ENCODE measurements at regions not wholly inside any gene's neighbourhood (a gene's known extent, or its start where the extent isn't known, plus 50 kb on each side); places are given as distances from the start of the nearest gene placed in this dataset.
A peak's percentile ranks its signal among the peaks of the same experiment; 100 is the strongest.

- H4K20me1 ChIP-seq (ENCODE audit: control insufficient read depth, extremely low read depth, insufficient read depth, low read length), result no peaks in the 10 kb centered on the region
- no peak overlapping the region for H3K27ac ChIP-seq (ENCODE audit: insufficient read depth, low read length)
- peaks cover 12% of the 10 kb centered on the region for H3K4me1 ChIP-seq (ENCODE audit: control insufficient read depth, extremely low read depth, insufficient read depth, low read length)
- DNase-seq (ENCODE audit: low read depth in 2 of 2), result no peak
- TF ChIP-seq EZH2 (IDR thresholded peaks at IDR 0.05; ENCODE audit: low read length, missing control alignments), result no peak
- TF ChIP-seq, protein P1, sequence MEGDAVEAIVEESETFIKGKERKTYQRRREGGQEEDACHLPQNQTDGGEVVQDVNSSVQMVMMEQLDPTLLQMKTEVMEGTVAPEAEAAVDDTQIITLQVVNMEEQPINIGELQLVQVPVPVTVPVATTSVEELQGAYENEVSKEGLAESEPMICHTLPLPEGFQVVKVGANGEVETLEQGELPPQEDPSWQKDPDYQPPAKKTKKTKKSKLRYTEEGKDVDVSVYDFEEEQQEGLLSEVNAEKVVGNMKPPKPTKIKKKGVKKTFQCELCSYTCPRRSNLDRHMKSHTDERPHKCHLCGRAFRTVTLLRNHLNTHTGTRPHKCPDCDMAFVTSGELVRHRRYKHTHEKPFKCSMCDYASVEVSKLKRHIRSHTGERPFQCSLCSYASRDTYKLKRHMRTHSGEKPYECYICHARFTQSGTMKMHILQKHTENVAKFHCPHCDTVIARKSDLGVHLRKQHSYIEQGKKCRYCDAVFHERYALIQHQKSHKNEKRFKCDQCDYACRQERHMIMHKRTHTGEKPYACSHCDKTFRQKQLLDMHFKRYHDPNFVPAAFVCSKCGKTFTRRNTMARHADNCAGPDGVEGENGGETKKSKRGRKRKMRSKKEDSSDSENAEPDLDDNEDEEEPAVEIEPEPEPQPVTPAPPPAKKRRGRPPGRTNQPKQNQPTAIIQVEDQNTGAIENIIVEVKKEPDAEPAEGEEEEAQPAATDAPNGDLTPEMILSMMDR (conservative IDR thresholded peaks at IDR 0.05 in 1 of 2, IDR thresholded peaks at IDR 0.05 in 1 of 2; ENCODE audit: low read depth in 1 of 2, low read length in 2 of 2), result no peak
- H3K9me3 ChIP-seq (ENCODE audit: control insufficient read depth, insufficient read depth, low read depth, low read length), result no peaks in the 10 kb centered on the region
- no peak overlapping the region for H3K9ac ChIP-seq (ENCODE audit: insufficient read depth, low read length)
- H3K36me3 ChIP-seq (ENCODE audit: control insufficient read depth, insufficient read depth, low read length), result no peaks in the 10 kb centered on the region
- H3K27me3 ChIP-seq (ENCODE audit: control insufficient read depth, insufficient read depth, low read length), result no peaks in the 10 kb centered on the region
- no peak overlapping the region for H3K4me3 ChIP-seq (replicated peaks in 1 of 4; ENCODE audit: control extremely low read depth in 1 of 4, insufficient read depth in 1 of 4, low read depth in 3 of 4, low read length in 4 of 4)
- H3K4me2 ChIP-seq (ENCODE audit: extremely low read depth, insufficient read depth, low read length), result no peak overlapping the region
- H3K79me2 ChIP-seq (ENCODE audit: control insufficient read depth, insufficient read depth, low read length), result peaks cover 15% of the 10 kb centered on the region
- H2AFZ ChIP-seq (ENCODE audit: low read length), result no peak overlapping the region
These were observed 82.8 kb upstream of the SLC4A4 start for GRCh38 chr4:71255976-71256375.

GRCh38 chr4:71257761-71258160 is 81.1 kb upstream of the SLC4A4 start:
- H2AFZ ChIP-seq (ENCODE audit: low read length), result no peak overlapping the region
- TF ChIP-seq, protein P1 (conservative IDR thresholded peaks at IDR 0.05 in 1 of 2, IDR thresholded peaks at IDR 0.05 in 1 of 2; ENCODE audit: low read depth in 1 of 2, low read length in 2 of 2), result no peak
- no peak for TF ChIP-seq EZH2 (IDR thresholded peaks at IDR 0.05; ENCODE audit: low read length, missing control alignments)
- H3K27me3 ChIP-seq (ENCODE audit: control insufficient read depth, insufficient read depth, low read length), result no peaks in the 10 kb centered on the region
- H3K4me2 ChIP-seq (ENCODE audit: extremely low read depth, insufficient read depth, low read length), result no peak overlapping the region
- H3K36me3 ChIP-seq (ENCODE audit: control insufficient read depth, insufficient read depth, low read length), result no peaks in the 10 kb centered on the region
- no peak overlapping the region for H3K4me3 ChIP-seq (replicated peaks in 1 of 4; ENCODE audit: control extremely low read depth in 1 of 4, insufficient read depth in 1 of 4, low read depth in 3 of 4, low read length in 4 of 4)
- peaks cover 23% of the 10 kb centered on the region for H3K79me2 ChIP-seq (ENCODE audit: control insufficient read depth, insufficient read depth, low read length)
- H3K27ac ChIP-seq (ENCODE audit: insufficient read depth, low read length), result peak overlapping the region; percentile 6
- H3K9ac ChIP-seq (ENCODE audit: insufficient read depth, low read length), result no peak overlapping the region
- no peak for DNase-seq (ENCODE audit: low read depth in 2 of 2)
- H3K9me3 ChIP-seq (ENCODE audit: control insufficient read depth, insufficient read depth, low read depth, low read length), result no peaks in the 10 kb centered on the region
- H4K20me1 ChIP-seq (ENCODE audit: control insufficient read depth, extremely low read depth, insufficient read depth, low read length), result no peaks in the 10 kb centered on the region
- peaks cover 16% of the 10 kb centered on the region for H3K4me1 ChIP-seq (ENCODE audit: control insufficient read depth, extremely low read depth, insufficient read depth, low read length)

- Histone ChIP-seq H3K9me3 (ENCODE audit: control insufficient read depth, insufficient read depth, low read depth, low read length) (no peaks in the 10 kb centered on the region), H4K20me1 (ENCODE audit: control insufficient read depth, extremely low read depth, insufficient read depth, low read length) (no peaks in the 10 kb centered on the region), H3K4me1 (ENCODE audit: control insufficient read depth, extremely low read depth, insufficient read depth, low read length) (peaks cover 16% of the 10 kb centered on the region), H3K9ac (ENCODE audit: insufficient read depth, low read length) (no peak overlapping the region), H2AFZ (ENCODE audit: low read length) (no peak overlapping the region), H3K4me3 (replicated peaks in 1 of 4; ENCODE audit: control extremely low read depth in 1 of 4, insufficient read depth in 1 of 4, low read depth in 3 of 4, low read length in 4 of 4) (no peak overlapping the region), H3K79me2 (ENCODE audit: control insufficient read depth, insufficient read depth, low read length) (peaks cover 21% of the 10 kb centered on the region), H3K36me3 (ENCODE audit: control insufficient read depth, insufficient read depth, low read length) (no peaks in the 10 kb centered on the region), H3K4me2 (ENCODE audit: extremely low read depth, insufficient read depth, low read length) (no peak overlapping the region), H3K27ac (ENCODE audit: insufficient read depth, low read length) (peak overlapping the region; percentile 6), H3K27me3 (ENCODE audit: control insufficient read depth, insufficient read depth, low read length) (no peaks in the 10 kb centered on the region)
- TF ChIP-seq, protein P1 (conservative IDR thresholded peaks at IDR 0.05 in 1 of 2, IDR thresholded peaks at IDR 0.05 in 1 of 2; ENCODE audit: low read depth in 1 of 2, low read length in 2 of 2), result no peak
- no peak for TF ChIP-seq EZH2 (IDR thresholded peaks at IDR 0.05; ENCODE audit: low read length, missing control alignments)
- no peak for DNase-seq (ENCODE audit: low read depth in 2 of 2)
These were observed 80.5 kb upstream of the SLC4A4 start for GRCh38 chr4:71258323-71258722.
